ENCODE measurements at regions not wholly inside any gene's neighbourhood (a gene's known extent, or its start where the extent isn't known, plus 50 kb on each side); places are given as distances from the start of the nearest gene placed in this dataset.
"Not testable (repeated sequence)": the region's sequence is repeated elsewhere in the genome, so short reads cannot be mapped to it uniquely, and the experiment has no call there.

GRCh38 chr14:71536015-71536740 lies 396.1 kb upstream of the RGS6 start:
- no peak for DNase-seq (ENCODE audit: low read depth in 2 of 2)

DNA sequence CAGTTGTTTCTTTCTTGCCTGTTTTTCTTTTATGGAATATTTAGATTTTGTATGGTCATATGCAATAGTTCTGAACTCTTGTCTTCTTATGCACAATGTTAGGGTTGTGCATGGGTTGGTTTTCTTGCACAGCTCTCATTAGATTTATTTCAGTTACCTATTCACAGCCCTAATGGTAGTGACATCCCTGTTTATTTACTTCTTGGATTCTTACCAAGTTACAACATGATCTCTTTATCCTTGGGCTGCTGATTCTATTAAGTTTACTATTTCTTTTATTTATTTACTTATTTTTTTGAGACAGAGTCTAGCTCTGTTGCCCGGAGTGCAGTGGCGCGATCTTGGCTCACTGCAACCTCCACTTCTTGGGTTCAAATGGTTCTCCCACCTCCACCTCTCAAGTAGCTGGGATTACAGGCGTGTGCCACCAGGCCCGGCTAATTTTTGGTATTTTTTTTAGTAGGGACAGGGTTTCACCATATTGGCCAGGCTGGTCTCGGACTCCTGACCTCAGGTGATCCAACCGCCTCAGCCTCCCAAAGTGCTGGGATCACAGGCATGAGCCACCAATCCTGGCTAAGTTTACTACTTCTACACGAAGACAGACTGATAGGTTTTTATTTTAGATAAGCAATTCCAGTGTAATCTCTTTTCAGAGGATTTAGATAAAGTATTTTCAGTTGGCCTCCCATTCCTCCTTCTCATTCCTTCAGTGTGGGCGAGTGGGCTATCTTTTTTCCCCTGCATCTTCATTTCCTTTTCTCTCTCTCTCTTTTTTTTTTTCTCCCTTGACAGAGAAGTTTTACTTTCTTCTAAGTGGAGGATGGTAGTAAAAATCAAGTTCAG lies 395.1 kb upstream of the RGS6 start:
- no peak for DNase-seq (ENCODE audit: low read depth in 2 of 2)

GRCh38 chr14:71538288-71538687 lies 393.9 kb upstream of the RGS6 start:
- no peak for DNase-seq (ENCODE audit: low read depth in 2 of 2)

DNA sequence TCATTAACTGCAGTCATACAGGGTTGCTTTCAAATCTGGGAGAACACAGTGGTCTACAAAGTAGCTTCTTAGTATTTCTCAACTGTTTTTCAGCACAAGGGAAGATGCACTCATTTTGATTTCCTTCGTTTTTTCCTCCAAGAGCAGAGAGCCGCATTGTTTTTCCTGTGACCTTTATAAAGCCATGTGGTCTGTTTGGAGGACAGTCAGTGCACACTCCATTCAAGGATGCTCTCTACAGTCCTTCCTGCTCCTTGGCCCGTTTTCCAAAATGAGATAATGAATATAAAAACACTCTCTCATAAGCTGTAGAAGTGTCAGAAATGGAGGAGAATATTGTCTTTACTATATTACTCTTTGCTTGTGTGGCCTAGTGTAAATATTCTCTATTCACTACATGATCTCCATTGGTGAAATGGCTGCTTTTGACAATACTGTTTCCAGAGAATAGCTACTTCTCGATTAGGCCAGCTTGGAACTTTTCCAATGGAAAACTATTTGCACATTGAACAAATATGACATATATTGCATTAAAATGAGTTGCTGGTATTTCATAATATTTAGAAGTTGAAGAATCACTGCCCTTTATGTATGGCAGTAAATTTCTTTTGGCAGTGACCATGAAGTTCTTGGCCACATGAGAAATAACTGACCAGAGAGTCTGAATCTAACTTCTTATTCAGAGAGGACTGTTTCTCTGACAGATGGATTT lies 393.1 kb upstream of the RGS6 start:
- DNase-seq (ENCODE audit: low read depth in 2 of 2): peak; percentile 49

- no peak for DNase-seq (ENCODE audit: low read depth in 2 of 2)
These were observed 392.5 kb upstream of the RGS6 start for GRCh38 chr14:71539650-71540285.

DNA sequence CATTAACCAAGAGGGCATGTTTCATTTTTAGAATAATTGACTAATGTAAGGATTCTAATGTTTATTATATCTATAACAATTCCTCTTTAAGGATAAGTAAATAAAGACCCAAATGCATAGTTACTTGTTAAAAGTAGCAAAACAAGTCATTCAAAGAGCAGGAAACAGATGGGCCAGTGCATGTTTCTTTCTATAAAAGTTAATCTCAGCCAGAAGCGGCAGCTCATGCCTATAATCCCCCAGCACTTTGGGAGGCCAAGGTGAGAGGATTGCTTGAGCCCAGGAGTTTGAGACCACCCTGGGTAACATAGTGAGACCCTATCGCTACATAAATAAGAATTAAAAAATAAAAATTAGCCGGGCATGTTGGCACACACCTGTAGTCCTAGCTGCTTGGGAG lies 391.0 kb upstream of the RGS6 start:
- no peak for DNase-seq (ENCODE audit: low read depth in 2 of 2)

DNA sequence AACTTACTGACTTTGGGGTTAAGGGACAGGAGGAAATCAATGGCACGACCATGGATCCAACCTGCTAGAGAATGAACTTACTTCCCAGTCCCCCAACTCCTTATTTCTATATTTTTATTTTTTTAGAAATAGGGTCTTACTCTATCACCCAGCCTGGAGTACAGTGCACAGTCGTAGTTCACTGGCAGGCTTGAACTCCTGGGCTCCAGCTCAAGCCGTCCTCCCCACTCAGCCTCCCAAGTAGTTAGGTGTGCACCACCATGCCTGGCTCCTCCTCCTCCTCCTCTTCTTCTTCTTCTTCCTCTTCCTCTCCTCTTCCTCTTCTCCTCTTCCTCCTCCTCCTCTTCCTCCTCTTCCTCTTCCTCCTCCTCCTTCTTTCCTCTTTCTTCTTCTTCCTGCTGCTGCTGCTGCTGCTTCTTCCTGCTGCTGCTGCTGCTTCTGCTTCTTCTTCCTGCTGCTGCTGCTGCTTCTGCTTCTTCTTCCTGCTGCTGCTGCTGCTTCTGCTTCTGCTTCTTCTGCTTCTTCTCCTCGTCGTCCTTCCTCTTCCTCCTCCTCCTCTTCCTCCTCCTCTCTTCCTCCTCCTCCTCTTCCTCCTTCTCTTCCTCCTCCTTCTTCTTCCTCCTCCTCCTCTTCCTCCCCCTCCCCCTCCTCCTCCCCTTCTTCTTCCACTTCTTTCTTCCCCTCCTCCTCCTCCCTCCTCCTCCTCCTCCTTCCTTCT lies 390.1 kb upstream of the RGS6 start:
- no peak for DNase-seq (ENCODE audit: low read depth in 2 of 2)

- DNase-seq (ENCODE audit: low read depth in 2 of 2): no peak
These were observed 382.7 kb upstream of the RGS6 start for GRCh38 chr14:71549421-71550050.

- DNase-seq (ENCODE audit: low read depth in 2 of 2): no peak
These were observed 381.9 kb upstream of the RGS6 start for GRCh38 chr14:71550367-71550766.

GRCh38 chr14:71551291-71551950 lies 380.8 kb upstream of the RGS6 start:
- DNase-seq (ENCODE audit: low read depth in 2 of 2): peak; percentile 83

- no peak for DNase-seq (ENCODE audit: low read depth in 2 of 2)
These were observed 379.4 kb upstream of the RGS6 start for GRCh38 chr14:71552809-71553208.

DNA sequence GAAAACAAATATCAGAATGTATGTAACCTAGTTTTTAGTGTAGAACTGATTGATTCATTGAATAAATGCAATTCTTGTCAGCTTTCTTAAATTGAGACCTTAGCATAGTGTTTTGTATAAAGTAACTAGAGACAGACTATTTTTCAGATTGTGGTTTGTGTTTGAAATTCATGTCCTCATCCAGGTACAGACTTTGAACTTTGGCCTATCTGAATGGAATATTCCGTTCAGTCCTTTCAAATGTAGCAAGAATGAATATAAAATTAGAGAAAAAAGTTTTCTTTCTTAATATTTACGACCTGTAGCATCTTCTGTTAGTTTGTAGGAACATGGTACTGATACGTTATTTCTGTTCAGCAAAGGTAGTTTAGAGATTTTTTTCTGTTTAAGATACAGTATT lies 378.4 kb upstream of the RGS6 start:
- DNase-seq (ENCODE audit: low read depth in 2 of 2): no peak

DNA sequence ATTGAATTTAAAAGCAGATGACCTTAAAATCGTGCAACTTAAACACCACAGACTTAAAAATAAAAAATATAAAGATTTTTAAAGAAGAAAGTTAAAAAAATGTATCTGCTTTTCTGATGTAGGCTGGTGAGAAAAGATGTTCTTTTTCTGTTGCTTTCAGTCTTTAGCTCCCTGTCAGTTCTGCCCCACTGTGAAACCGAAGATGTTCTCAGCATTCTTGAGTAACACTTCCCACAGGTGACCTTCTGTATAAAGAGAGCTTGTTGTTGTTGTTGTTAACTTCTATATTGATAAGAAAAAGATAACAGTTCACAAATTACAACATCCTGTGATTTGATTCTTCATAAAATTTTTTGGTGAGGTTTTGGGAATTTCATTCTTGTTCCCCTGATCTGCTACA lies 377.9 kb upstream of the RGS6 start:
- no peak for DNase-seq (ENCODE audit: low read depth in 2 of 2)

DNA sequence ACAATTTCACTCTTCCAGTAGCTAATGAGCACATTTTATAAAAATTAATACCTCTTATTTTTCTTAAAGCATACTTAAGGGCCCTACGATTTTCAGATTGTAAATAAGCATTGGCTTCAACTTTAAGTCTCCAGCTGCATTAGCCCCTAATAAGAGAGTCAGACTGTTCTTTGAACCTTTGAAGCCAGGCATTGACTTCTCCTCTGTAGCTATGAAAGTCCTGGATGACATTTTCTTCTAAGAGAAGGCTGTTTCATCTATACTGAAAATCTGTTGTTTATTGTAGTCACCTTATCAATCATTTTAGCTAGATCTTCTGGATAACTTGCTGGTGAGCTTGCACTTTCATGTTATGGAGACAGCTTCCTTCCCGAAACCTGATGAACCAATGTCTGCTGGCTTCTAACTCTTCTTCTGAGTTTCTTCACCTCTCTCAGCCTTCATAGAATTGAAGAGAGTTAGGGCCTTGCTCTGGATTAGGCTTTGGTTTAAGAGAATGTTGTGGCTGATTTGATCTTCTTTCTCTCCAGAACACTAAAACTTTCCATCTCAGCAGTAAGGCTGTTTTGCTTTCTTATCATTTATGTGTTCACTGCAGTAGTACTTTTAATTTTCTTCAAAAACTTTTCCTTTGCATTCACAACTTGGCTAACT lies 377.1 kb upstream of the RGS6 start:
- DNase-seq (ENCODE audit: low read depth in 2 of 2): no peak

- DNase-seq (ENCODE audit: low read depth in 2 of 2): no peak
These were observed 376.3 kb upstream of the RGS6 start for GRCh38 chr14:71555654-71556559.

DNA sequence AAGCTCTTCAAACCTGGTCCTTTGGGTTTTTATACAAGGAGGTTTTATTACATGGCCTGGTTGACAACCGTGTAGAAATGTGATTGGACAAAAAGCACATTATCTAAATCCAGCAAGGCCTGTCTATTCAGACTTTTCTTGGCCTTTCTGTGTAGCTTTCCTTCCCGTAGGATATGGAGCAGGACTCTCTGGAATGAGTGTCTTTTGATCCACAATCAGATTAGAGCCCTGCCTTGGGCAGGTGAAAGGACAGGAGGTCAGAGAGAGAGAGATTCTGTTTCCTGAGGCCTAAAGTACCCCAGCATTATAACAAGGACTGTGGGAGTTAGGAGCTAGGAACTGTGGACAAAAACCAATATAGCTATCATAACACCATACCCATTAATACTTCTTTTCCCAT lies 375.5 kb upstream of the RGS6 start:
- DNase-seq (ENCODE audit: low read depth in 2 of 2): no peak

GRCh38 chr14:71557351-71557750 lies 374.9 kb upstream of the RGS6 start:
- DNase-seq (ENCODE audit: low read depth in 2 of 2): no peak

DNA sequence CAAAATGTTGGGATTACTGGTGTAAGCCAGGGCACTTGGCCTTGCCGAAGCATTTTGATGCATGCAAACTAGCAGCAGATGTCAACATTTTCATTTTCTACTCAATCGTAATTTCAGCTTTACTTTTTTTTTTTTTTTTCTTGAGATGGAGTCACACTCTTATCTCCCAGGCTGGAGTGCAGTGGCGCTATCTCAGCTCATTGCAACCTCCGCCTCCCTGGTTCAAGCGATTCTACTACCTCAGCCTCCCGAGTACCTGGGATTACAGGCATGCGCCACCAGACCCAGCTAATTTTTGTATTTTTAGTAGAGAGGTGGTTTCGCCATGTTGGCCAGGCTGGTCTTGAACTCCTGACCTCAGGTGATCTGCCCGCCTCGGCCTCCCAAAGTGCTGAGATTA lies 373.3 kb upstream of the RGS6 start:
- DNase-seq (ENCODE audit: low read depth in 2 of 2): not testable (repeated sequence)

GRCh38 chr14:71560751-71561150 lies 371.5 kb upstream of the RGS6 start:
- DNase-seq (ENCODE audit: low read depth in 2 of 2): no peak

Measured in fibroblast of skin of left quadriceps (primary cell).